NCI-H1694 (cell line): ENCODE measurements at regions not wholly inside any gene's neighbourhood (a gene's known extent, or its start where the extent isn't known, plus 50 kb on each side); places are given as distances from the start of the nearest gene placed in this dataset.
"Not testable (repeated sequence)": the region's sequence is repeated elsewhere in the genome, so short reads cannot be mapped to it uniquely, and the experiment has no call there.

Source experiments
- DNase-seq: peaks from one replicate; lab custom pipeline; 2025; lab: John Stamatoyannopoulos, UW

DNA sequence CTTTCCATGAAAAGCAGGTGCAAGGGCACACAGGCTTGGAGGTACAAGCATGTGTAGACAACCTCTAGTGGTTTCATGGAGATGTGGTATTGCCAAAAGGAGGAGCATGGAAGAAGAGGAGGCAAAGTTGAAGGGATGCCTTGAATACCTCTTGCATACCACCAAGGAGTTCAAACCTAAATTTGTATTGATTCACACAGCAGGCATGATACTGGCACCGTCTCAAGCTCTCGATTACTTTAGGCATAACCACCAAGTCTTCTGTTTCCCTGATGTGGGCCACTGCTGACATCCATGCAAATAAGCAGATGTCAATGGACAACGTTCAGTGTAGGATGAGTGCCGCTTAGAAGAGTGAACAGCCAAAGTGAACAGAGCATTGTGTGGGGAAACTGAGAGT, 87.1 kb downstream of the SCN11A start:
- DNase-seq, result no peak

DNA sequence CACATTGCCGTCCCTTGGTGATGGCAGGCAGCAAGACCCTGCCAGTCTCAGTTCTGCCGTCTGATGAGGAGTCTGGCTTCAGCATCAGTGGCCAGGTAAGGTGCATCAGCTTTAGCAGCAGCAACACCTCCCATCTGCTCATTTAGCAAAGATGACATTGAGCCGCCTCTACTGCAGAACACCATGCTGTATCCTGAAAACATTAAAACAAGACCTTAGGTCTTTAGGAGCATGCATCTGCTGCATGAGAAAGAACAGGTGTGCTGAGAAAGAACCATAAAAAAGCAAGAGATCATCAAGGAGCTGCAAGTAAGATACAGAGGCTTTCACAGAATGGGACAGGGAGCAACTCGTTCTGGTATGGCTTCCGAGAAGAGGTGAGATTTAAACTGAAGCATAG, 87.5 kb downstream of the SCN11A start:
- no peak for DNase-seq

DNA sequence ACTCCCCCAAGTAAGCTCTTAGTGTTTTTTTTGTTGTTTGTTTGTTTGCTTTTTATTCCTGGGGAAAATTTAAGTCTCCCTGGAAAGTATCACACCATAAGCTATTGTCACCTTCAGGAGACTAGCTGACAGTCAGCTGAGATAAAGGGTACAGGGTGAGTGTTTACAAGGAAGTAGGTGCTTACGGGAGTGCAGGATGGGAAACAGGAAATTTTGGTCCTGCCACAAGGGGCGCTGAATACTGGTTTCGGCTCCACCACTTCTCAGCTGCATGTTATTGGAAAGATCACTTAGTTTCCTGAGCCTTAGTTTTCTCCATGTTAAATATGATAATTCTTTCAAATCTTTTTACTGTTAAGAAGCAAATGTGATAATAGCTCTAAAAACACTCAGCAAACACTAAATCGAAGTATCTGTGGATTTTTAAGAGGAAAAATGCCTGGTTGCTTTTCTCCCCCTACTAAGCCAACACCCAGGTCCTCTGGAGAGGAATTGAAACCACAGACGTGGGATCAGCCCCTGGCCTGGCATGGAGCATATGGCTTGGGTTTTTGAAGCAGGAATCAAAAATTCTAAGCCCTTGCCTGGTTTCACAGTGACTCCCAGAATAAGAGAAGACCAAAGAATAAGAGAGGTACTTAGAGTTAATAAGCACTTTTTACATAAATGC, 90.7 kb downstream of the SCN11A start:
- no peak for DNase-seq

DNA sequence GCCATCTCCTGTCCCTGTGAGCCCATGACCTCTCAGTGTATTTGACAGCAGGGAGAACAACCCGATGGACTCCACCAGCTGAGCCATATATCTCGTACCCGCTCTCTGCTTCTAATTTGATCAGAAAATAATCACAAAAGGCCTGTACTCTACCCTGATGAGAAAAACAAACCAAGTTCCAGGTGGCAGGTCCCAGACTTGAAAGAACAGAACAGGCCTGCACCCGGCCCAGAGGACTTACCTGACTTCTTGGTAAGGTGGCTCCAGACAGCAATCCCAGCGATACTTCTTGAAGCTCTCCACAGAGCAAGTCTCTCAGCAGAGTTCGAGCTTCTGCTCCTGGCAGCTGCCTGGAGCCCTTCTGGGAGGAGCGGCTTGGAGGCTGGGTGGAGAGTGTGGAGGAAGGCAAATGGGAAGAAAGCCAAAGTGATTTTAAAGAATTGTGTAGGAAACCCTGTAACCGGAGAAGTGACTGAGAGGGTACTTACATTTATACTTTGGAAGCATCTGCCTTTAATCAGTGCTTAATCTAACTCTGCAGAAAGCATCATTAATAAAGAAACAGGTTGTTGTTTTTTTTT, 91.6 kb downstream of the SCN11A start:
- no peak for DNase-seq

DNA sequence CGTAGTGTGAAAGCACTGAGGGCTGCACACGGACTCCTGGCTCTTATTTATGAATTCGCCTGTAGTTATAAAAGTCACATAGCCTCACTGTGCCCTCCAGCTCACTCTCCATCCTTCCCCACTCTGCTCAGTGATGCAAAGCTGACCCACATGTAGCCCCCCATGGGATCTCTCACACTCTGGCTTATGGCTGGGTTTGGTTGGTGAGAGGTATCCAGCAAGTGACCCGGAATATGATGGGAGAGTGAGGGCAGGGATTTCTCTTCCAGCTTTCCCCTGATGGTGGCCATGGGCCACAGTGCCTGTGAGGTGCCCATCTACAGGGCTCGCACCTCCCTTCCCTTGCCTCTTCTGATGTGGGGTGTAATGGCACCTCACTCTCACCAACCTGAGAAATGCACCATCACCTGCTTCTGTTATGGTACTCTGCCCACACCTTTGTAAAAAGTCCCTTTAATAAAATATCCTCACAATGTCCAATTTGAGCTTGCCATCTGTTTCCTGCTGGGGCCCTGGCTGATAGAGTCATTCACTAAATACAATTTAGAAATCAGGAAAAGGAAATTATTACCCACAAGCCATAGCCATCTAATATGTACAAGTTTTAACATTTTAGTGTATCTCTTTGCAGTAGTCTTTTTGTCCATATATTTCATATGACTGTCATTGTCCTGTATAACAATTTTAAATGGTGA, 93.6 kb downstream of the SCN11A start:
- DNase-seq, result no peak

DNA sequence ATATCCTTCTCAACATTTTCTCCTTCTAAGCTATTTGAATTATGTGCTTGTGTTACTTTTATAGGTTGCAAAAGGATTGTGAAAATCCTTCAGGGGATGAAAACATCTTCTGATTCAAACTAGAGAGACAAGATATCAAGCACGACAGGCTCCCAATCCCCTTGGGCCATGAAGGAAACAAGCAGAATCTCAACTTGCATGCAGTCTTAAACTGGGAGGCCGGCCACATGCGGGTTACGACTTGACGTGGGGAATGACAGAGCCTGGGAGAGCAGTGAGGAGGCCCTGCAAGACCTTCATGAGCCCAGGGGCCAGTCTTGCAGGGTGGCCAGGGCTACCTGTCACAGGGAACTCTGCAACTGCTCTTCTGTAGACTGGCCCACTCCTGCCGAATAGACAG, 94.4 kb downstream of the SCN11A start:
- DNase-seq, result no peak

DNA sequence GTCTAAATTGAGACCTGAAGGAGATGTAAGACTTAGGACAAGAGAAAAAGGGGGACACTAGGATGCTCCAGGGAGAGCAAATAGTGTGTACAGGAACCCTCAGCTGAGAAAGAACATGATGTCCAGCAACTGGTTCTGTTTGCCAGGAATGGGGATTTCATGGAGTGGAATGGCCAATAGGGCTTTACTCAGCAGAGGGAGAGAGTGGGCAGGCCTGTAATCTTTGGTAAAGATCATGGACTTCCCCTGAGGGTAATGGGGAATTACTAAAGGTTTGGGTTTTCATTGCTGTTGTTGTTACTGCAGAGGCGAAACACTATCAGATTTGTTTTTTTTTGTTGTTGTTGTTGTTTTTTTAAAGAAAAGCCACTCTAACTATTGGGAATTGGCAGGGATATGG, 99.0 kb downstream of the SCN11A start:
- no peak for DNase-seq

DNA sequence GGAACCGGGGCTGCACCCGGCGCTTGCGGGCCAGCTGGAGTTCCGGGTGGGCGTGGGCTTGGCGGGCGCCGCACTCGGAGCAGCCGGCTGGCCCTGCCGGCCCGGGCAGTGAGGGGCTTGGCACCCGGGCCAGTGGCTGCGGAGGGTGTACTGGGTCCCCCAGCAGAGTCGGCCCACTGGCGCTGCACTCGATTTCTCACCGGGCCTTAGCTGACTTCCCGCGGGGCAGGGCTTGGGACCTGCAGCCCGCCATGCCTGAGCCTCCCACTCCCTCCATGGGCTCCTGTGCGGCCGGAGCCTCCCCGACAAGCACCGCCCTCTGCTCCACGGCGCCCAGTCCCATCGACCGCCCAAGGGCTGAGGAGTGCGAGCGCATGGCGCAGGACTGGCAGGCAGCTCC, 100.6 kb downstream of the SCN11A start:
- not testable (repeated sequence) for DNase-seq

DNA sequence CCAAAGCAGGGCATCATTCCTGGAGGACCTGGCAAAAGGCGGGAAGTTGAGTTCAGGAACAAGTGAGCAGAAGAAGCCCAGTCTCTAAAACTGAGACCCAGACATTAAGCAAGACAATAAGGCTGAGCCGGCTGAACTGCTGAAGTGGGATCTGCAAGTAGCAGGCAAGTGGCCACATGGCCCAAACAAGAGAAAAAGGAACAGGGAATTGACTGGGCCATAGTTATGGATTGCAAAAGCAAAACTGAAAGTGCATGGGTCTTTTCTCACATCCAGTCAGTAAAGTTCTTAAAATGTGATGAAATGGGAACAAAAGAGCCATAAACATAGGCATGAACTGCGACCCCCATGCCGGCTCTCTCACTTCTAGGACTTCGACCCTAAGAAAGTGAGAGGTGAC, 101.2 kb downstream of the SCN11A start:
- no peak for DNase-seq

DNA sequence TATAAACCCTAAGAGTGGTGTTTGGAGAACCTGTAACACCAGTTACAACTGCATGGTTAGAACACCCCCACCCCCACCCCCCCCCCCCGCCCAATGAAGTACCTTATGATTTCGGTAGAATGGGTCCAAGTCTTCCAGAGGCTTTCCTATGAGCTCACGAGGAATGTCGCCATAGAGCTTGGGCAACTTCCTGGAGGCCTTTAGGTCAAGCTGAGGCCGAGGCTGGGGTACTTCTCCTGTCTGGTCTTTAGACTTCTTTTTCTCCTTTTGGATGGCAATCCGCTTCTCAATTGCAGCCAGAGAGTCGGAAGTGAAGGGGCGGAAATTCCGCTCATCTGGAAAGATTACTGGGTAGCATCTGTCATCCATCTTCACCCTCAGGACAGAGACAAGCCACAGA, 101.8 kb downstream of the SCN11A start:
- no peak for DNase-seq

DNA sequence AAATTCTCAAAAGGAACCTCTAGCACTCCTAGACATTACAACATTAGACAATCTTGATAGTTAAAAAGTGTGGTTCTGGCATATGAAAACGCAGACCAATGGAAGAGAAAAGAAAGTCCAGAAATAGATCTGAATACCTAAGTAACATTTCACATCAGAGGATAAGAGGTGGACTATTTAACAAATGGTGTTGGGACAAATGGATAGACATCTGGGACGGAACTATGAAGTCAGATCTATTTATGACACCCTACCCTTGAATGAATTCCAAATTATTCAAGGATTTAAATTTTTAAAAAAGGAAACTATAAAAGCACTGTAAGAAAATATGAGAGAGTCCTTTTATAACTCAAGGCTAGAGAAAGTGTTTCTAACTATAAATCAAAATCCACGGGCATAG, 111.3 kb downstream of the SCN11A start:
- DNase-seq, result no peak

DNA sequence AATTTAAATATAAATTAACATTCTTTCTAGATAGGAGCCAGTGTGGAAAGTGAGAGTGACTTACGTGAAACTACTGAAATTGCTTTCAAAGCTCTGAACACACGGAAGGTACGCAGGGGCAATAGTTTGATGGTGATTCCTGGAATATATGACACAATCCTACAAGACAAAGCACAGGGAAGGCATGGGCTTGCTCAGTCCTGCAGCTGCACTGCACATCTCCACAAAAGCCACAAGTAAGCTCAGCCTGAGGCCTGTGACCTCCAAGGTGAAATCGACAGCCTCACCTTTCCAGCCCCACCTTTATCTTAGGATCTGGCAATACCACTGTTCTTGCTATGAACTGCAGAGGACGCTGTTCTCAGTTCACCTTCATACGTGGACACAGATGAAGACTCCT, 109.3 kb upstream of the SCN10A start:
- no peak for DNase-seq

DNA sequence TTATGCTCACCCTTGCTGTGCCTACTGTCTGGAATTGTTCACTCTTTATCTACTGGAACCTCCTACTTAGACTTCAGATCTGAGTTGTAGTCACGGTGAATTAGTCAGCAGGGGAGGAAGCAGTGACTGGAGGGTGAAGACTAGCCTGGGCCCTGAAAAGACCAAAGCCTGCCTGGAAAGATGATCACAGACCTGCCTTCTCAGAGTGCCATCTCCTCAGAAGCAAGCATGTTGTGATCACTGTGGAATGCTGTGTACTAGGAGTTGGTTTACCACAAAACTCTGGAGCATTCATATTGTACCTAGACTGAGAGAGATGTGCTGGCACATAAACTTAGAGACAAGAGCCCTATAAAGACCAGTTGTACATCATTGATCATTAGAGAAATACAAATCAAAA, 100.7 kb upstream of the SCN10A start:
- no peak for DNase-seq

DNA sequence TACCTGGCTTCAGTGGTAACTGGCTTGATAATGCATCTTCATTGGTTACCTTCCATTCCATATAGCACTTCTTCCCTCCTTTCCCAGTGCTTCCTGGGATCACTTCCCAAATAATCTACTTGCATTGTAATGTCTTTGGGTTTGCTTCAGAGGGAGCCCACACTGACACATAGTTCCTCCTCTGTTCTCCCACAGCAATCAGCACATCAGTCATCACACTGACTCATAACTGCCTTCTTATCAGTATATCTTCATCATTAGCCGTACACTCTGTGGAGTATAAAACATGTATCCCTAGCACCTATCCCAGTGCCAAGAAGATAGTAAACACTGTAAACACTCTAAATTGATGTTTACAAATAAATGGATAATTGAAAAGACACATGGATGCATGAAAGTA, 91.4 kb upstream of the SCN10A start:
- DNase-seq, result no peak

DNA sequence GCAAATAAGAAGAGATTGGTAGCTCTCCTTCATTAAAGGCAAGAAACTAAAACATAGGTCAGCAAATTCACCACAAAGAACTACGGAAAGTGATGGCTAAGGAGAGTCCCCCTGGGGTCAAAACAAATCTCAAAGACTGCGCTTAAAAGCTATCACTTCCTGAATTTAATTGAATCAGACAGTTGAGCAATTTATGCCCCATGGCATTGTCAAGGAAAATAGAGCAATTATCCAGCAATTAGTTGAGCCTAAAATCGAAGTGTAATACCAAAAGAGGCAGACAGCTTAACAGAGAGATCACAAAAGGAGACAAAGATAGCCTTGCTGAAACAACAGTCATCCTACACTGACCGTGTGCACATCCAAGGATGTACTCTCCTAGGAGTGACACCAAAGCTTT, 74.4 kb upstream of the SCN10A start:
- DNase-seq, result no peak

DNA sequence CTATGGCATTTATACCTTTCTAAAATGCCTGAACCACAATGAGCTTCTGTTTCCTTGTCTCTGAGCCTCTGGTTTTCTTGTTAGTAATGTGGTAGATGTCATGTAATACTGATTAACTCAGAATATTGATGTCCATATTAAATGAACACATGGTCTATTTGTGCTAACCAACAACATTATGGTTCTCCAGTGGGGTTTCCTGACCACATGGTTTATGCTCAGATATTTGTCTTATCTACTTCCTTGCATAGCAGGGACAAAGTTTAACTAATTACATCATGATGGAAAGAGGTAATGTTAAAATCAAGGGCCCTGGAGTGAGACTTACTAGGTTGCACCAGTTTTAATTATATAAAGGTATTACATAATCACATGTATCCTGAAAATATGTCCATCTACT, 62.6 kb upstream of the SCN10A start:
- DNase-seq, result no peak
